ENCODE measurements at regions not wholly inside any gene's neighbourhood (a gene's known extent, or its start where the extent isn't known, plus 50 kb on each side); places are given as distances from the start of the nearest gene placed in this dataset.
"Not testable (repeated sequence)": the region's sequence is repeated elsewhere in the genome, so short reads cannot be mapped to it uniquely, and the experiment has no call there.

GRCh38 chr21:14614287-14614686, 68.2 kb upstream of the SAMSN1 start:
- H3K27ac ChIP-seq, result no peak overlapping the region
- H3K4me1 ChIP-seq, result peaks cover 0 to 14% (median 0%) of the 10 kb centered on the region in 3 donors
- ATAC-seq, result no peak
- no peak overlapping the region for H3K4me3 ChIP-seq
- H3K27me3 ChIP-seq, result no peaks in the 10 kb centered on the region
- 82 to 86% methylated on average over 3 of the region's 3 CpGs for whole genome bisulfite sequencing, 2 donors (ENCODE audit: low coverage in 1 of 2)
- no peaks in the 10 kb centered on the region for H3K9me3 ChIP-seq
- TF ChIP-seq CTCF (IDR thresholded peaks at IDR 0.05), result no peak
- no peak for TF ChIP-seq EP300 (IDR thresholded peaks at IDR 0.05)
- TF ChIP-seq POLR2A (IDR thresholded peaks at IDR 0.05), result no peak
- TF ChIP-seq POLR2AphosphoS5 (IDR thresholded peaks at IDR 0.05), result no peak
- no peaks in the 10 kb centered on the region for H3K36me3 ChIP-seq

GRCh38 chr21:14613486-14614224, 67.5 kb upstream of the SAMSN1 start:
- Histone ChIP-seq H3K4me1 (peaks cover 0 to 14% (median 0%) of the 10 kb centered on the region in 3 donors), H3K9me3 (no peaks in the 10 kb centered on the region), H3K4me3 (no peak overlapping the region), H3K36me3 (no peaks in the 10 kb centered on the region), H3K27me3 (no peaks in the 10 kb centered on the region), H3K27ac (no peak overlapping the region)
- WGBS, 2 donors (ENCODE audit: low coverage in 1 of 2), result 20 to 41% methylated on average over 1 of the region's 1 CpG
- TF ChIP-seq POLR2A (IDR thresholded peaks at IDR 0.05) (no peak), CTCF (IDR thresholded peaks at IDR 0.05) (no peak), POLR2AphosphoS5 (IDR thresholded peaks at IDR 0.05) (no peak), EP300 (IDR thresholded peaks at IDR 0.05) (no peak)
- no peak for ATAC-seq

- WGBS, 2 donors (ENCODE audit: low coverage in 1 of 2), result 93 to 100% methylated on average over 2 to 5 of the region's 6 CpGs
Observed at GRCh38 chr21:14610119-14610518, 64.0 kb upstream of the SAMSN1 start.

DNA sequence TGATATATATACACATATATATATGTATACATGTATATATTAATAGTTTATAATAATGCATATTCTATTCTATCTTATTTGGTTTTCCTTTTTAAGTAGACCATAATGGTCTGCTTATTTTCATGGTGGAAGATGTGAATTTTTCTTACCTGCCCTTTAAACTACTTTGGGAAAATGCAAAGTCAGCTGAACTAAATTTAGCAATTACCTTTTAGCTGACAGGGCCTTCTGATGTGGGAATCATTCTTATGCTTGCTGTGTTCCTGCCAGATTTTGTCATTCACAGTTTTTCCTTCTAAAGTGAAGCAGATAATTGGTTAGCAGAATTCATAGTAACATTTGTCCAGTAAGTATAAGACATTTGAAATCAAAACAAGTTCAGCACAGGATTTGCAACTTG, 63.2 kb upstream of the SAMSN1 start:
- Histone ChIP-seq H3K4me1 (no peaks in the 10 kb centered on the region), H3K36me3 (no peaks in the 10 kb centered on the region), H3K9me3 (no peaks in the 10 kb centered on the region), H3K4me3 (no peak overlapping the region), H3K27me3 (no peaks in the 10 kb centered on the region), H3K27ac (no peak overlapping the region)
- no peak for ATAC-seq
- TF ChIP-seq POLR2AphosphoS5 (IDR thresholded peaks at IDR 0.05) (no peak), EP300 (IDR thresholded peaks at IDR 0.05) (no peak), POLR2A (IDR thresholded peaks at IDR 0.05) (no peak)

More at GRCh38 chr21:14610119-14610518, 64.0 kb upstream of the SAMSN1 start:
- H3K4me1 ChIP-seq, H3K4me3 ChIP-seq, ATAC-seq, H3K9me3 ChIP-seq, H3K27ac ChIP-seq, H3K36me3 ChIP-seq, H3K27me3 ChIP-seq: not testable (repeated sequence)

DNA sequence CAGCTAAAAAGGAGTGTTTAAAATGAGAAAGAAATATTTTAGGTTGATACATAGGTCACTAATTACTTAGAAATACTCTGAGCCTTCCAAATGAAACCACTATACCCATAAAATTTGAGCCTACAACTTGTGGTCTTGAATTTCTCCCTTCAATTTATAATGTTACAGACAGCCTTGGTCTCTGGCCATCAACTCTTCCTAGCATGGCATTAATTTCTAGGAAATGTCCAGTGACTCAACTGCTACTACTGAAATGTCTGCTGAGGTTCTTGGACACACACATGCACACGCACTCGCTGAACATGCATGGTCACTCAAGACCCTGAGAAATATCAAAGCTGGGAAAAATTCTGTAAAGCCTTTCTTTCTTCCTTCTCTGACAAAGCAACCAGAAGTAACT, 61.1 kb upstream of the SAMSN1 start:
- no peak for ATAC-seq
- WGBS, 2 donors (ENCODE audit: low coverage in 1 of 2), result 72% methylated on average over 2 of the region's 2 CpGs; no CpG with 5 or more reads in 1 of the 2 donors
- Histone ChIP-seq H3K27ac (no peak overlapping the region), H3K27me3 (no peaks in the 10 kb centered on the region), H3K4me3 (no peak overlapping the region), H3K9me3 (no peaks in the 10 kb centered on the region), H3K36me3 (no peaks in the 10 kb centered on the region), H3K4me1 (peaks cover 0 to 13% (median 0%) of the 10 kb centered on the region in 3 donors)
- TF ChIP-seq POLR2AphosphoS5 (IDR thresholded peaks at IDR 0.05), result no peak
- no peak for TF ChIP-seq CTCF (IDR thresholded peaks at IDR 0.05)
- no peak for TF ChIP-seq EP300 (IDR thresholded peaks at IDR 0.05)
- no peak for TF ChIP-seq POLR2A (IDR thresholded peaks at IDR 0.05)

GRCh38 chr21:14603202-14603601, 57.1 kb upstream of the SAMSN1 start:
- Histone ChIP-seq H3K36me3 (no peaks in the 10 kb centered on the region), H3K27me3 (no peaks in the 10 kb centered on the region), H3K4me3 (no peak overlapping the region), H3K4me1 (peaks cover 0 to 25% (median 0%) of the 10 kb centered on the region in 3 donors), H3K27ac (no peak overlapping the region), H3K9me3 (no peaks in the 10 kb centered on the region)
- ATAC-seq, result no peak
- no peak for TF ChIP-seq EP300 (IDR thresholded peaks at IDR 0.05)
- no peak for TF ChIP-seq POLR2AphosphoS5 (IDR thresholded peaks at IDR 0.05)
- no peak for TF ChIP-seq CTCF (IDR thresholded peaks at IDR 0.05)
- no peak for TF ChIP-seq POLR2A (IDR thresholded peaks at IDR 0.05)
- 38 to 40% methylated on average over 2 of the region's 2 CpGs for WGBS, 2 donors (ENCODE audit: low coverage in 1 of 2)
